HG02623 (cell line): ENCODE measurements at regions not wholly inside any gene's neighbourhood (a gene's known extent, or its start where the extent isn't known, plus 50 kb on each side); places are given as distances from the start of the nearest gene placed in this dataset.

Experiments used
- ATAC-seq: cut with Tn5 transposase; IDR thresholded peaks from one replicate; pipeline ENCODE4 v1.9.1; 2021; ENCODE audit warnings: moderate library complexity; ENCODE audit not compliant: unreplicated experiment

DNA sequence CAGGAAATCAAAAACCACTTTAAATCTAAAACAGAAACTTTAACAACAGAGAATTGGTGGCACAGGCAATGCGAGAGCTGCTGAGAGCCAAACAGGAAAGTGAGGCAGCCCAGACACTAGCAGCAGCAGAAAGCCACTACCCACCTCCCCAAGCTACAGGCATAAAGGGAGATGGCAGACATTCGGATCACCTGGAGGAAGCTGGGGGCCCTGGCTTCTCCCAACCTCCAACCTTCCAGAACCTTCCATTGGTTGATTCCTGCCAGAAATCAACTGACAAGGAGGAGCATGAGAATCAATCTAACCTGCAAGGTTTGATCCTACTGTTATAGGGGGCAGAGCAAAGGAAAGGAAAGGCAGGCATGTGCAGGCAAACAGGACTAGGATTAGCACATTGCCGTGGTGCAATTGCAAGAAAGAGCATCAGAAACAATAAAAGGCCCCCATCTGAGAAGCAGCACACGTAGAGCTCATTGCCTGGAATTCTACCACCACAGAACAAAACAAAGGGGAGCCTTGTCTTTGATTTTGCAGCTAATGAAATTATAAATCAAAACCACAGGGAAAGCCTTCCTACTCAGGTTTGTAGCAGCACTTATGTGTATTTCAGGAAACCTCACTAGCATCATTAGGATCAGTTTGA is 427.3 kb upstream of the RASGEF1B start:
- ATAC-seq: no peak

DNA sequence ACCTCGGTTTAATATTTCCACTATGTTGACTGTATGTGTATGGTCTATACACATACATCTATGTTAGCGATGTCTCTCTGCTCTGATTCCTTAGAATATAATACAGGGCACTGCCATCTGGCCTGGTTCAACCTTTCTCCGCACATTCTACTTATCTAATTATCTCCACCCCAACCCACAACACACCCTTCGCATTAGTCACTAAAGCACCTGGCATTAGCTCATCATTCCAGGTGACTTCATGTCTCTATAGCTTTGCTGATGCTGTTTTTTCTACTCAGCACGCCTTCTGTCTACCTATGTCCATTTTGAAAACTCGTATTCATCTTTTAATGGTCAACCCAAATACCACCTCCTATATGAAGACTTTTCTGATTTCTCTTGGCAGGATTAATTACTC is 425.2 kb upstream of the RASGEF1B start:
- no peak for ATAC-seq

DNA sequence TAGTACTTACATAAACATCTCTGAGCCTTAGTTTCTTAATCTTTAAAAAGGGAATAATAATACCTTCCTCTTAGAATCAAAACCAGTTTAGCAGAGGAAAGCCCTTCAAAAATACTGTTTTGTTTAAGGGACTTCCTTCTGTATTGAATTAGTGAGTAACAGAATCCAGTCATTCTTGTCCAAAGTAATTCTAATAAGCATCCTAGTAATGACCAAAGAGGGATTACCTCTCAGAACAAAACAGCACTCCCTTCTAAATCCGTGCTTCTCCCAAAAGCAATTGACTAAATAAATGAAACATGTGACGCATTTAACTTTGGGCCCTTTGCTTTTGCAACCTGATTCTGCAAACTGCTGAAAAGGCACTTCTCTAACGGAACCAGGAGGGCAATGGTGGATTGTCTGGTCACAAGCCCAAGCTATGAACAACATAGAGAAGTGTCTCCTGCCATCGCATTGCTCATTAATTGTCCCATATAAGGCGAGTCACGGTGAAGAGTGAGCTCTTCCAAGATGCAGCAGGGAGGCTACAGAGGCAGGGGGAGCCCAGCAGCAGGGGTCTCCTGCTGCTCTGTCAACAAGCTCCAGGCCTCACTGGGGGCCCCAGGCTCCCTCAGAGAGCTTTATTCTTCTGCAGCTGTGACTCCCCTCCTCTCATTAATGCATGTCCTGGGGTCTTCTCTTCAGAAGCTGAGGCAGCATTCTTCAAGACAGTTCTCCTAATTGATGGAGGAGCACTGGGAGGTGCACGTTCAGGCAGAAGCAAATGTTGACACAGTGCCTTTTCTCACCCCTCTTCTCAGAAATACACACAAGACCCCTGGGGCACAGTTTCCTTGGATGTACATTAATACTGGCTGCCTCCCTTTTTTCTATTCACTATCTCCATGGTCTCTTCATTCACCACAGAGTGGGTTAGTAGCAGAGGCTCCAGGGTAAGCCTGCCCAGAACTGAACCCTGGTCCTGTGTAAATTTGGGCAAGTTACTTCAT is 419.6 kb upstream of the RASGEF1B start:
- ATAC-seq: no peak

DNA sequence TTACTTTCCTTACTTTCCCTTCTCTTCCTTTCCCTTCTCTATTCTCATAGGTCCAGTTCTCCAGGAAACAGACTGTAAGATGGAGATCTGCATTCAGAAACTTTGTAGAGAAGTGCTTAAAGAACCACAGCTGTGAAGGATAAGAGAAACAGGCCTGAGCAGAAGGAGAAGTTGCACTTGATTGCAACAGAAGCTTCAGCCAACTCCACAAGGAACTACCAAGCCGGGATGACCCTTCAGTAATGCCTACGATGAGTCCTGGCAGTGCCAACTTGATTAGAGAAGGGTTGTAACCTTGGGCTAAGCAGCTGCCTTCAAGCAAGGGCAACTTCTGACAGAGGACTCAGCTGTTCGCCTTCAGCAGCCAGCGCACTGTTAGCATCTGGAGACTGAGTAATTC is 413.3 kb upstream of the RASGEF1B start:
- ATAC-seq: no peak

DNA sequence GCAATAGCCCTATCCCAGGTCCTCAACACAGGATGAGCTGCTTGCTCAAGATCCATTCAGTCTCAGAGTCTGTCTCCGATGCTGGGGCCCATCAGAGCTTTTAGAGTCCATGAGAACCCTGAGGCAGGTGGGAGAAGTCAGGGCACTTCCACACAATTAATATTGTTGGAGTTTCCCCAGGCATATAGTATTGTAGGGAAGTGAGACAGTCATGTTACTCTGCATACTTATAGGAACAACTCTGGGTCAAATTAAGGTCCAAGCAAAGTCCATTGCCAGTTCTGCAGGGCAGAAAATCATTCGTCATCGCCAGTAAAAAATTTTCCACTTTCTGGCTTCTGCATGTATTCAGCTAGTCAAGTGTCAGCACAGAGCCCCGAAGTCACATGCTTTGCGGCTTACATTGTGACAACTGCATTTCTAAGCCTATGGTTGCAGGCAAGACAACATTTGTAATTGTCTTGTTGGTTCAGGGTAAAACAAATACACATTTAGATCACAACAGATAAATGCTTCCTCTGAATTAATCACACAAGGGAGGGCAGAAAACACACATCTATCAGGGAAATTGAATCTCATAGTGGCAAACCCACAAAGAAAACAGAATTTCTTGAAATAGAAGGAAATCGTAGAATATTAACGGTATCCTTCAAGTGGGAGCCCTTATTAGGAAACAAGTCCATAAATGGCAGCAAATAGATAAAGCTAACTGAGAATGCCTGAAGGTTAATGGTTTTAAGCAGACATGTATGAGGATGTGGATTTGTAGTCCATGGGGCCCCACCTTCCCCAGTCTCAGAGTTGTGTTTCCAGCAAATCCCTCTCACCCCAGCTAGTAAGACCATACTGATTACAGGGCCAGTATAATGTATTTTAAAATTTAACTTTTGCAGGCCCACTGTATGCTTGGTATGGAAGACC is 412.1 kb upstream of the RASGEF1B start:
- ATAC-seq: no peak

DNA sequence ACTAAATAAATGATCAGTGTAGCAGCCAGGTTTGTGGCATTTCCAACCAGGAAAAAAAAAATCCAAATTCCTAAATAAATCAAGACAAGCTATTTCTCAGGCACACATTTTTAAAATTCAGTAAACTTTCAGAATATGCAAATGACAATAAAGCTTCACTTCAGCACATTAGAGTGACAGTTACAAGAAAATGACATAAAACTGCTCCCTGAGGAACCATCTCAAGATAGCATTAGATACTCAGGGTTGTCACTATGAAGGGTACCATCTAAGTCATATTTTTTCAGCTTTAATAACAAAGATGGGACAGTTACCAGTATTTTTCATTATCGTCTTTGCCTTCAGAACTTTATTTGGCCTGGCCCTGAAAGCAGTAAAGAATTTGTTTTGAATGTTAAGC is 411.3 kb upstream of the RASGEF1B start:
- no peak for ATAC-seq

DNA sequence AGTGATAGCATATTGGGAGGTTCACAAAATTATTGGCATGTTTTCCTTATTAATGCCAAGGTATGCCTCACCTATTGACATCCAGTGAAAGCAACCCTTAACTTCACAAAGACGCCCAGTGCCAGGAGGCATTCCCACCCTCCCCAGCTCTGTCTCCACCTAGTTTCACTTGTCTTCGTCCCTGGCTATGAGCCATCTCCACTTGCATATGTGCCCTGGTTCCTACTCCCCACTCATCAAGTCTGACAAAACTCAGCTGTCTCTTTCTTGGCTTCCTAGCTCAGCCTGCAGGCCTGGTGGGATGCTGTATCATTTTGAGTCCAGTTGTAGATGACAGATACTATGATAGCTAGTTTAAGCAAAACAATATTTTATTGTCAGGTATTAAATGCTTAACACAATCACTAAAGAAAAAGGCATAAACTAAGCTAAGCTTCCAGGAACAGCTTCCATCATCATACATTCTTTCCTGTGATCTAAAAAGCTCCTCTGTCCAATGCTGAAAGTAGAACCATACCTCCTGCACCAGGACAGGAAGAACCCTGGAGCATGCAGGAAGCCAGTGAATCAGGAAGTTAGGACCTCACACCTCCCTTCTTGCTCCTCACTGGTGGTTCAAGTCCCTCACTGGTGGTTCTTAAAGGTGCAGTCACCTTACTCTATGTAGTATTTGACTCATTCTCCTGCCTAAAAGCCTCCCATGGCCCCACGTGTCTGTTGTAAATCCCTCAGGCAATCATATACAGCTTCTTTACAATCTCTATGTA is 410.3 kb upstream of the RASGEF1B start:
- no peak for ATAC-seq

DNA sequence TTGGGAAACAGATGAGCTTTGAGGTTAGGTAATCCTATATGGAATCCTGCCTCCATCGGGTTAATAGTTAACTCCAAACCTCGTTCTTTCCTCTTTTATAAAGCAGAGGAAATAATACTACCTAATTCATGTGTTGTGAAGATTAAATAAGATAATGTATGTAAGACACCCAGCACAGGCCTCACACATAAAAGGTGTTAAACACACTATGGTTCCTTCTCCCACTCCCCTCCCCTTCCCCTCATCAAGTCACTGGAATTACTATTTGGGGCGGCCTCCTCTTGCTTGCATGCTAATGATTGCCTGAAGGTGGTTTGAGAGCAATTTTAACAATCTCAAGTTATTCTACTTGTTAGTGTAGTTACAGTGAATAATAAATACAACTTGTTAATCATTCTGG is 404.4 kb upstream of the RASGEF1B start:
- no peak for ATAC-seq

DNA sequence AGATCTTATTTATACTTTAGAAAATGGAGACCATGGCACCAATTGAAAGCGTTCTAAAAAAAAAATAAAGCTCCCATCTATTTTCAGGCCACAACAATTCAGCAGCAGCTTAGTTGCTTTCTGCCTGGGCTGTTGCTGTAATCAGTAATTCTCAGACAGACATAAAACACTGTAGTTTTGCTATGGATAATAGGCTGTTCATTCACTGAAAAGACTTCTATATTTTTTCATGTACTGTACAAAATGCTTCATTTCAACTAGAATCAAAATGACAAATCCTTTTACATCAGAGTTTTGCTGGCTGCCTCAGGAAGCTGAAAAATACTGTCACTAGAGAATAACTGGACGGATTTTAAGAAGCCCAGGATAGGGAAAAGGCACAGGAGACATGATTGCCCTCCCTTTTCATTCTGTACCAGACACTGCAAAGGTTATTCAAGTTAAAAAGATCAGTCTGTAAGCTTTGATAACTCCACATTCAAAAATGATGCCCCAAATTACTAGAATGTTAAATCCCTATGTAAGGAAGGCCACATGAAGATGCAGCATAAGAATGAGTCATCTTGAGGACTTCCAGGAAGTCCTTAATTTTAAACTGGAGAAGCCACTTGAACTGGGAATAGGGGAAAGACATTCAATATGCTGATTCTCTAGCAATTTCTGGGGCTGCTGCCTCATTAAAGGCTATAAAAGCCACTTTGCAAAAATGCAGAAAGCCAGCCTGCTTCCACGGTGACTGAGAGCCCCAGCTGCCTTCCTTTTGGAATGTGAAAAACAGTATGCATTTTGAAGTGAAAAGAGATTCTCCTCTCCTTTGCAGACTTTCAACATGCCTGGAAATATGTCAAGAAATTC is 403.2 kb upstream of the RASGEF1B start:
- no peak for ATAC-seq

DNA sequence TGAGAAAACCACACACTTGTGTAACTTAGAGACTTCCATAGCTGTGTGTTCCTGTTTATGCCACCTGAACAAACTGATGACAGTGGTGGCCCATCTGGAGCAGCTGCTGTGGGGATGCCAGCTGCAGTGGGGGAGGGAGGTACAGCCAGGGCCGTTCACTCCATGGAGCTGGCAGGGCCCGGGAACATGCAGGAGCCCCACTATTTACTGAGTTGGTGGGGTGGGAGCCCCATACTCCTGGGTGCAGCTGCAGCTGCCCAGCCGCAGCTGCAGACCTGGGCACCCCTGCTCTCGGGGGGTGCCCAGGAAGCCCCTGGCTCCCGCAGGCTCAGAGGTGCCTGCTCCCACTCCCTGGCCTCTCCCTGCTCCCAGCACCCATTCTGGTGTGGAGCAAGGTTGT is 398.6 kb upstream of the RASGEF1B start:
- no peak for ATAC-seq

DNA sequence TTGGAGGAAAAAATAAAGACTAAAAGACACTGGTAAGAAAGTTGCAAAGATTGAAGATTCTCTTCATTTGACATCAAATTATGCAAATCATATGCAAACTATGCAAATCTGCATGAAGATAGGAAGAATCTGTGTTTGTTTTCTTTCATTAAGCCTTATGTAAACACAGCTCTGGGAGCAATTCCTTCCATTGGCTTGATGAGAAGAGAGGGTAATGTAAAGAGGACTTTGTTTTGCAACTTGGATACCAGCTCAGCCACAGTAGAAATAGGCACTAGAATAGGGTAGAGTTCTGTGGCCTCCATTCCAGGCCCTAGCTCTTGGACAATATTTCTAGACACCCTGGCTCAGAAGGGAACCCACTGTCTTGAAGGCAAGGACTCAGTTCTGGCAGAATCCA is 388.4 kb upstream of the RASGEF1B start:
- no peak for ATAC-seq

DNA sequence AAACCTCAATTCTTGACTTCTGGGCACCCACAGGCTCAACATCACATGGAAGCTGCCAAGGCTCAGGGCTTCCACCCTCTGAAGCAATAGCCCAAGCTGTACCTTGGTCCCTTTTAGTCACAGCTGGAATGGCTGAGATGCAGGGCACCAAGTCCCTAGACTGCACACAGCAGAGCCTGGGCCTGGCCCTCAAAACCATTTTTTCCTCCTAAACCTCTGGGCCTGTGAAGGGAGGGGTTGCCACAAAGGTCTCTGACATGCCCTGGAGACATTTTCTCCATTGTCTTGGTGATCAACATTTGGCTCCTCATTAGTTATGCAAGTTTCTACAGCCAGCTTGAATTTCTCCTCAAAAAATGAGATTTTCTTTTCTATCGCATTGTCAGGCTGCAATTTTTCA is 382.7 kb upstream of the RASGEF1B start:
- no peak for ATAC-seq

DNA sequence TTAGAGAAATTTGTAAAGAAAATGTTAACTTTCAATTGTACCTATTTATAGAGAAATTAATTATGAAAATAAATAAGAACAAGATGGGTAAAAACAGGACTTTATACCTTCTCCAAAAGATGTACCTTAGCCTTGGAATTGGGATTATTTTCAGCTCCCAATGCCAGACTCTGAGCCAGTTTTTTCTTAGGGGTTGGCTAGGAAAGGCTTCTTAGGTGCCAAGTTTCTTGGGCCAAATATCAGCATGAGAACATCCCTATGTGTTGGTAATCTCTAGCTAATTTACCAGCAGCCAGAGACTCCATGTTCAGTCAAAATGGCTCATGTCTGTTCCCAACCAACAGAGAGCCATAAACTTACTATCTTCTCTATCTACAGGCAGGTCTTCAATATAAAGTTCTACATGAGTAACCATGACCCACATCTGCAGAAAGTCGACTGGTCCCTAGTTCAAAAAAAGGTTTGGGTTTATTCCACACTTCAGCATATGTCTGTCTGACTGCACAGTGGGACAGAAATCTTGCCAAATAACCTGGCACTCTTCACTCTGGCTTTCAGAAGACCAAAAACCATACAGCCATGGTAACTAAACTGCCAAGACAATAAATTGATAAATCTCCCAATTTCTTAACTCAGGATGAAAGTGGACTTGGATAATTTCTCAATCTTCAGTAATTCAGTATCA is 380.5 kb upstream of the RASGEF1B start:
- no peak for ATAC-seq

DNA sequence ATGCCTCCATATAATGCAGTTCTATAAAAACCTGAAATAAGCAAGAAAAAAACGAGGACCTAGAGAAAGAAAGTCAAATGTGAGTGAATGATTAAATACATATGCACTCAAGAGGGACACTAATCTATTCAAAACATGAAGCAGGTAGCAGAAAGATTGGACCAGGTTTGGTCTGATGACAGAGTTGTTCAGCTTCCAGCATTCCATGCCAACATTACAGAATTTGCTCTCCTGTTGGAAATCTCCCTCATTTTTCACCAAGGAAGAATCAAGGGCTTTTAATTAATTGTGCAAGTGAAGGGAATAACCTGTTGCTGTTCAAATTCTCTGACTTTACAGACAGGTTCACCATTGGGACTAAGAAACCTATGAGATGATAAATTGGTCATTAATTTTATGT is 379.0 kb upstream of the RASGEF1B start:
- ATAC-seq: no peak

DNA sequence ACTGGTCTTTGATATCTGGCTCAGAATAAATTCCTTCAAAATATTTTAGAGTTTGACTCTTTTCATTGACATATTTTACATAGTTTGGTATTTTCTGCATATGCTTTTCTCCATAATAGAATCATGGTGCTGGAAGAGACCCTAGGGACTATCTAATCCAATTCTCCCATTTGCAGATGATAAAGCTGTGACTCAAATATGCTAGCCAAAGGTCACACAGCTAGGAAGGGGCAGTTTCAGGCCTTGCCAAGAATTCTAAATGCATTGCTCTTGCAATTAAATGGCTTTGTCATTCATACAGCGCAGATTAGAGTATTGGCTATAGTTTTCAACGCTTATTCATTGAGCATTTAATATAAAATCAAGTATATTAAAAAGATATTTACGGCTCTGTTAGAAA is 374.1 kb upstream of the RASGEF1B start:
- ATAC-seq: no peak

DNA sequence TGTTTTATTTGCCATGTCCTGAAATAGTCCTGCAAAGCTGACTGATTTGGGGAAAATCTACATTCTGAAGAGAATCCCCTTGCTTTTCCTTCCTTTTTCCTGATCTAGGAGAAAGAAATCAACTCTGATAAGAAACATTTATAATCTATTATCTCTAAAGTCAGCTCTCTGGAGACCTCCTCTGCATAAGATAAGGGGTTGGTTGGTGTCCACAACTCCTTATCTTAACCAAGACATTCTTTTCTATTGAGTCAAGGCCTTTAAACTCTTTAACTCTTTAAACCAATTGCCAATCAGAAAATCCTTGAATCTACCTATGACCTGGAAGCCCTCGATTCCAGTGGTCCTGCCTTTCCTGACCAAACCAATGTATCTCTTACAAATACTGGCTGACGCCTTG is 373.6 kb upstream of the RASGEF1B start:
- no peak for ATAC-seq

DNA sequence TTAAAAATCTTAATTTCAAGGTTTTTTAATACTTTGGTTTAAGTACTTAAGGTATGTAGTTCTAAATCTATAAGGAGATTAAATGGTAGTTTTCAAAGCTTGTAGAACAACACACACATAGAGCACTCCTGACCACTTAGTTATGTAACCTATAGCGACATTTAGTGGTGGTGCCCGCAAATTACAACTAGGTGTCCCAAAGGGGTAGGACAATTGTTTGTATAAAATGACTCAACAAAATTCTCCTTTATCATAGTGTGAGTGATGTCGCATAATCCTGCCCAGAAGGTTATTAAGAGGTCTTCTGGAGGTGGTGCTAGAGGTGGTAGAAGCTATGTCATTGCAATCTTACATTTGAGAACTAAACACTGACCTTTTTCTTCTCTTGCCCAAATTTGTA is 373.0 kb upstream of the RASGEF1B start:
- peak; percentile 85 for ATAC-seq

DNA sequence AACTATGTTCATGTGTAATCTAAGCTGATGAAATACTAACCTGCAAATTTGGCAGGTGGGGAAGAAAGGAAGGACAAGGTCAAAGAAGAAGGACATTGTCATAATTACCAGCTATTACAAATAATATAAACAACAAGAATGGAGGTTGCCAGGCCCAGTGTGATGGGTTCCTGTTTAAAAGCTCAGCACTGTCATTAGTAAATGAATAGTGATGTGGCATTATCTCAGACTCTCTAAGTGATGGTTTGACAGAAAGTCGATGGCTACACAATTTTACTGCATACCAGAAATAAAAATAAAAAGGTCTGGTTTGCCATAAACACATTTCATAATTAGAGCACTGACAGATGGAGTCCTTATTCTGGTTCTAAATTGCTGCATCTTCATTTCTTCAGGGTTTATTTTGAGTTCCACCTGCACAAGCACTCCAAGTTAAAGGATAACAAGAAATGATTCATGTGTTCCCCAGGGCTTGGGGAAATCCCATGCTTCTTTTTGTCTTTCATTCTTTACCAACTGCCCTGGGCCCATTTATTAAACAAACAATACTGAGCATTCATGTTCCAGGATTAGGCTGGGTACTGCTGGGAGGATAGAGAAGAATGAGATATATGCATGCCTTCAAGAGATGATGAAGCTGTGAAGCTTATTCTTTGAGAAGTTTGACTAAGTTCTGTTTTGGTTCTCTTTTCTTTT is 367.8 kb upstream of the RASGEF1B start:
- no peak for ATAC-seq
